ENCODE measurements at regions not wholly inside any gene's neighbourhood (a gene's known extent, or its start where the extent isn't known, plus 50 kb on each side); places are given as distances from the start of the nearest gene placed in this dataset.

GRCh38 chr20:39913274-39913673 lies 775.8 kb downstream of the MAFB start:
- DNase-seq (ENCODE audit: low read depth), result peak; percentile 84

- no peak for DNase-seq (ENCODE audit: low read depth)
Measured at GRCh38 chr20:39911497-39911896, 777.5 kb downstream of the MAFB start.

- DNase-seq (ENCODE audit: low read depth), result peak; percentile 54
Measured at GRCh38 chr20:39910536-39910935, 778.5 kb downstream of the MAFB start.

- DNase-seq (ENCODE audit: low read depth), result no peak
Measured at GRCh38 chr20:39909447-39909846, 779.6 kb downstream of the MAFB start.

GRCh38 chr20:39904476-39905112 lies 784.4 kb downstream of the MAFB start:
- DNase-seq (ENCODE audit: low read depth), result no peak

- DNase-seq (ENCODE audit: low read depth), result no peak
Measured at GRCh38 chr20:39903806-39904465, 785.1 kb downstream of the MAFB start.

GRCh38 chr20:39899881-39900280 lies 789.2 kb downstream of the MAFB start:
- DNase-seq (ENCODE audit: low read depth), result no peak

- no peak for DNase-seq (ENCODE audit: low read depth)
Measured at GRCh38 chr20:39898467-39898852, 790.6 kb downstream of the MAFB start.

- peak; percentile 63 for DNase-seq (ENCODE audit: low read depth)
Measured at GRCh38 chr20:39897781-39898466, 791.1 kb downstream of the MAFB start.

GRCh38 chr20:39897058-39897457 lies 792.0 kb downstream of the MAFB start:
- DNase-seq (ENCODE audit: low read depth), result peak; percentile 94

GRCh38 chr20:39894067-39894466 lies 795.0 kb downstream of the MAFB start:
- DNase-seq (ENCODE audit: low read depth), result no peak

- peak; percentile 73 for DNase-seq (ENCODE audit: low read depth)
Measured at GRCh38 chr20:39893003-39893685, 795.9 kb downstream of the MAFB start.

- no peak for DNase-seq (ENCODE audit: low read depth)
Measured at GRCh38 chr20:39890697-39891096, 798.3 kb downstream of the MAFB start.

GRCh38 chr20:39888310-39888709 lies 800.7 kb downstream of the MAFB start:
- no peak for DNase-seq (ENCODE audit: low read depth)

GRCh38 chr20:39886650-39887190 lies 802.3 kb downstream of the MAFB start:
- no peak for DNase-seq (ENCODE audit: low read depth)

- DNase-seq (ENCODE audit: low read depth), result peak; percentile 93
Measured at GRCh38 chr20:39885975-39886649, 802.9 kb downstream of the MAFB start.

- DNase-seq (ENCODE audit: low read depth), result no peak
Measured at GRCh38 chr20:39882806-39883205, 806.2 kb downstream of the MAFB start.

- DNase-seq (ENCODE audit: low read depth), result peak; percentile 89
Measured at GRCh38 chr20:39880890-39881289, 808.1 kb downstream of the MAFB start.

GRCh38 chr20:39879296-39879695 lies 809.7 kb downstream of the MAFB start:
- peak; percentile 58 for DNase-seq (ENCODE audit: low read depth)

GRCh38 chr20:39878809-39879208 lies 810.2 kb downstream of the MAFB start:
- DNase-seq (ENCODE audit: low read depth), result peak; percentile 58

- DNase-seq (ENCODE audit: low read depth), result peak; percentile 58
Measured at GRCh38 chr20:39878320-39878719, 810.7 kb downstream of the MAFB start.

GRCh38 chr20:39877788-39878187 lies 811.2 kb downstream of the MAFB start:
- DNase-seq (ENCODE audit: low read depth), result peak; percentile 36
